ENCODE measurements at regions not wholly inside any gene's neighbourhood (a gene's known extent, or its start where the extent isn't known, plus 50 kb on each side); places are given as distances from the start of the nearest gene placed in this dataset.

- Mint-ChIP-seq H3K36me3 (peaks cover 4% of the 10 kb centered on the region), H3K4me1 (ENCODE audit: low read depth) (no peaks in the 10 kb centered on the region), H3K27me3 (peaks cover 2% of the 10 kb centered on the region), H3K4me3 (no peak overlapping the region), H3K27ac (no peak overlapping the region), H3K9me3 (ENCODE audit: low read depth) (peaks cover 3% of the 10 kb centered on the region)
These were observed 65.9 kb upstream of the CPO start for GRCh38 chr2:206873423-206873822.

- no peaks in the 10 kb centered on the region for H3K4me1 Mint-ChIP-seq (ENCODE audit: low read depth)
- peaks cover 2% of the 10 kb centered on the region for H3K27me3 Mint-ChIP-seq
- H3K9me3 Mint-ChIP-seq (ENCODE audit: low read depth) = peaks cover 3% of the 10 kb centered on the region
- H3K27ac Mint-ChIP-seq = no peak overlapping the region
- no peak overlapping the region for H3K4me3 Mint-ChIP-seq
- peaks cover 3% of the 10 kb centered on the region for H3K36me3 Mint-ChIP-seq
These were observed 63.6 kb upstream of the CPO start for GRCh38 chr2:206875701-206876100.

GRCh38 chr2:206876216-206876860, 63.0 kb upstream of the CPO start:
- peaks cover 3% of the 10 kb centered on the region for H3K9me3 Mint-ChIP-seq (ENCODE audit: low read depth)
- no peak overlapping the region for H3K27ac Mint-ChIP-seq
- H3K4me1 Mint-ChIP-seq (ENCODE audit: low read depth) = no peaks in the 10 kb centered on the region
- H3K36me3 Mint-ChIP-seq = peaks cover 2% of the 10 kb centered on the region
- H3K27me3 Mint-ChIP-seq = peaks cover 2% of the 10 kb centered on the region
- no peak overlapping the region for H3K4me3 Mint-ChIP-seq

GRCh38 chr2:206881708-206882410, 57.5 kb upstream of the CPO start:
- no peak overlapping the region for H3K4me3 Mint-ChIP-seq
- H3K27me3 Mint-ChIP-seq = no peaks in the 10 kb centered on the region
- peaks cover 7% of the 10 kb centered on the region for H3K36me3 Mint-ChIP-seq
- no peaks in the 10 kb centered on the region for H3K4me1 Mint-ChIP-seq (ENCODE audit: low read depth)
- no peaks in the 10 kb centered on the region for H3K9me3 Mint-ChIP-seq (ENCODE audit: low read depth)
- no peak overlapping the region for H3K27ac Mint-ChIP-seq

- H3K4me3 Mint-ChIP-seq = no peak overlapping the region
- H3K36me3 Mint-ChIP-seq = peaks cover 6% of the 10 kb centered on the region
- no peaks in the 10 kb centered on the region for H3K9me3 Mint-ChIP-seq (ENCODE audit: low read depth)
- no peaks in the 10 kb centered on the region for H3K4me1 Mint-ChIP-seq (ENCODE audit: low read depth)
- H3K27me3 Mint-ChIP-seq = no peaks in the 10 kb centered on the region
- H3K27ac Mint-ChIP-seq = no peak overlapping the region
These were observed 52.6 kb upstream of the CPO start for GRCh38 chr2:206886696-206887095.

- no peaks in the 10 kb centered on the region for H3K27me3 Mint-ChIP-seq
- no peaks in the 10 kb centered on the region for H3K9me3 Mint-ChIP-seq (ENCODE audit: low read depth)
- no peaks in the 10 kb centered on the region for H3K4me1 Mint-ChIP-seq (ENCODE audit: low read depth)
- no peak overlapping the region for H3K4me3 Mint-ChIP-seq
- H3K27ac Mint-ChIP-seq = no peak overlapping the region
- H3K36me3 Mint-ChIP-seq = peaks cover 2% of the 10 kb centered on the region
These were observed 51.6 kb upstream of the CPO start for GRCh38 chr2:206887745-206888144.

Data from activated naive CD8-positive, alpha-beta T cell (primary cell).